ENCODE measurements at regions not wholly inside any gene's neighbourhood (a gene's known extent, or its start where the extent isn't known, plus 50 kb on each side); places are given as distances from the start of the nearest gene placed in this dataset.

GRCh38 chr6:106735136-106735633, 105.8 kb downstream of the QRSL1 start:
- Histone ChIP-seq H3K27me3 (replicated peaks; ENCODE audit: control insufficient read depth, insufficient read depth, low read length) (no peaks in the 10 kb centered on the region), H3K9me3 (0 out of 2 replicates have a peak, but pooled peaks cover 2% of the 10 kb centered on the region), H3K36me3 (ENCODE audit: control insufficient read depth, insufficient read depth, low read length) (no peaks in the 10 kb centered on the region; the same call in 1 of the 2 replicates), H3K4me1 (no peaks in the 10 kb centered on the region), H3K4me3 (ENCODE audit: low read depth, low read length) (no peak overlapping the region)
- Mint-ChIP-seq H3K27ac (ENCODE audit: unreplicated experiment) (no peak overlapping the region), H3K36me3 (ENCODE audit: insufficient read depth, unreplicated experiment) (no peaks in the 10 kb centered on the region), H3K4me3 (ENCODE audit: unreplicated experiment) (no peak overlapping the region), H3K27me3 (ENCODE audit: insufficient read depth, unreplicated experiment) (no peaks in the 10 kb centered on the region), H3K4me1 (ENCODE audit: low read depth, unreplicated experiment) (peaks cover 18% of the 10 kb centered on the region), H3K9me3 (ENCODE audit: unreplicated experiment) (peaks cover 8% of the 10 kb centered on the region)
- no peak for DNase-seq
- TF ChIP-seq, protein P1, sequence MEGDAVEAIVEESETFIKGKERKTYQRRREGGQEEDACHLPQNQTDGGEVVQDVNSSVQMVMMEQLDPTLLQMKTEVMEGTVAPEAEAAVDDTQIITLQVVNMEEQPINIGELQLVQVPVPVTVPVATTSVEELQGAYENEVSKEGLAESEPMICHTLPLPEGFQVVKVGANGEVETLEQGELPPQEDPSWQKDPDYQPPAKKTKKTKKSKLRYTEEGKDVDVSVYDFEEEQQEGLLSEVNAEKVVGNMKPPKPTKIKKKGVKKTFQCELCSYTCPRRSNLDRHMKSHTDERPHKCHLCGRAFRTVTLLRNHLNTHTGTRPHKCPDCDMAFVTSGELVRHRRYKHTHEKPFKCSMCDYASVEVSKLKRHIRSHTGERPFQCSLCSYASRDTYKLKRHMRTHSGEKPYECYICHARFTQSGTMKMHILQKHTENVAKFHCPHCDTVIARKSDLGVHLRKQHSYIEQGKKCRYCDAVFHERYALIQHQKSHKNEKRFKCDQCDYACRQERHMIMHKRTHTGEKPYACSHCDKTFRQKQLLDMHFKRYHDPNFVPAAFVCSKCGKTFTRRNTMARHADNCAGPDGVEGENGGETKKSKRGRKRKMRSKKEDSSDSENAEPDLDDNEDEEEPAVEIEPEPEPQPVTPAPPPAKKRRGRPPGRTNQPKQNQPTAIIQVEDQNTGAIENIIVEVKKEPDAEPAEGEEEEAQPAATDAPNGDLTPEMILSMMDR (IDR thresholded peaks at IDR 0.05; ENCODE audit: insufficient read depth in 1 of 2, low read depth in 1 of 2, low read length in 1 of 2, severe bottlenecking in 1 of 2, unreplicated experiment in 1 of 2): no peak
- ChIA-PET POLR2A (no interaction called here), CTCF (no interaction called here)
- intact Hi-C loops (cut with micrococcal nuclease; ENCODE audit: unreplicated experiment): no loop called here
- no TSS peak for BruUV-seq (replicated peaks)

DNA sequence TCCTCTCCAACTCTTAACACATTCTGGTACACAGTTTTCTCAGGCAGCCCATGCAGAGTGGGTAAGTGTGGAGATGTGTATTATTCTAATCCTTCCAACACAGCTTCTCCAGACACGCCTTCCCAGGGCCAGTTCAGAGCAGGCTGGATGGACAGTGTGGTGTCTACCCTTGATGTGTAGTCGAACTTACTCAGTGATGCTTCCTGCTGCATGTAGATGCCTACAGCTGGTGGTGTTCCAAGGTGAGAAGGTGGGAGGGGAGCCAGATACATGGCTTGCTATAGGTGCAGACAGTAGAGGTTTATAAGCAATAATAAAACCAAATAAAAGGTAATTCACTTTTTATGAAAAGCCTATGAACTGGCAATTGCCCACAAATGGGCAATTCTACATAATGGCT, 104.0 kb downstream of the QRSL1 start:
- Mint-ChIP-seq H3K4me3 (ENCODE audit: unreplicated experiment) (no peak overlapping the region), H3K27me3 (ENCODE audit: insufficient read depth, unreplicated experiment) (no peaks in the 10 kb centered on the region), H3K9me3 (ENCODE audit: unreplicated experiment) (no peaks in the 10 kb centered on the region), H3K27ac (ENCODE audit: unreplicated experiment) (no peak overlapping the region), H3K4me1 (ENCODE audit: low read depth, unreplicated experiment) (peaks cover 13% of the 10 kb centered on the region), H3K36me3 (ENCODE audit: insufficient read depth, unreplicated experiment) (no peaks in the 10 kb centered on the region)
- Histone ChIP-seq H3K36me3 (ENCODE audit: control insufficient read depth, insufficient read depth, low read length) (no peaks in the 10 kb centered on the region; the same call in 1 of the 2 replicates), H3K4me1 (no peaks in the 10 kb centered on the region), H3K27me3 (replicated peaks; ENCODE audit: control insufficient read depth, insufficient read depth, low read length) (no peaks in the 10 kb centered on the region), H3K4me3 (ENCODE audit: low read depth, low read length) (no peak overlapping the region), H3K9me3 (0 out of 2 replicates have a peak, but pooled peaks cover 2% of the 10 kb centered on the region)
- ChIA-PET CTCF (no interaction called here), POLR2A (no interaction called here)
- no TSS peak for BruUV-seq (replicated peaks)
- TF ChIP-seq, protein P1 (IDR thresholded peaks at IDR 0.05; ENCODE audit: insufficient read depth in 1 of 2, low read depth in 1 of 2, low read length in 1 of 2, severe bottlenecking in 1 of 2, unreplicated experiment in 1 of 2): no peak
- intact Hi-C loops (cut with micrococcal nuclease; ENCODE audit: unreplicated experiment): no loop called here
- DNase-seq: no peak

- no peak overlapping the region for H3K4me3 ChIP-seq (ENCODE audit: low read depth, low read length)
- H3K4me1 ChIP-seq: no peaks in the 10 kb centered on the region
- BruUV-seq (replicated peaks): no TSS peak
- 0 out of 2 replicates have a peak, but pooled peaks cover 2% of the 10 kb centered on the region for H3K9me3 ChIP-seq
- H3K36me3 Mint-ChIP-seq (ENCODE audit: insufficient read depth, unreplicated experiment): no peaks in the 10 kb centered on the region
- ChIA-PET POLR2A (no interaction called here), CTCF (no interaction called here)
- H3K4me1 Mint-ChIP-seq (ENCODE audit: low read depth, unreplicated experiment): peaks cover 10% of the 10 kb centered on the region
- intact Hi-C loops (cut with micrococcal nuclease; ENCODE audit: unreplicated experiment): no loop called here
- no peak overlapping the region for H3K27ac Mint-ChIP-seq (ENCODE audit: unreplicated experiment)
- H3K9me3 Mint-ChIP-seq (ENCODE audit: unreplicated experiment): no peaks in the 10 kb centered on the region
- H3K4me3 Mint-ChIP-seq (ENCODE audit: unreplicated experiment): no peak overlapping the region
- no peak for DNase-seq
- TF ChIP-seq, protein P1 (IDR thresholded peaks at IDR 0.05; ENCODE audit: insufficient read depth in 1 of 2, low read depth in 1 of 2, low read length in 1 of 2, severe bottlenecking in 1 of 2, unreplicated experiment in 1 of 2): no peak
- no peaks in the 10 kb centered on the region for H3K27me3 Mint-ChIP-seq (ENCODE audit: insufficient read depth, unreplicated experiment)
- no peaks in the 10 kb centered on the region; the same call in 1 of the 2 replicates for H3K36me3 ChIP-seq (ENCODE audit: control insufficient read depth, insufficient read depth, low read length)
- no peaks in the 10 kb centered on the region for H3K27me3 ChIP-seq (replicated peaks; ENCODE audit: control insufficient read depth, insufficient read depth, low read length)
These were observed 103.1 kb downstream of the QRSL1 start for GRCh38 chr6:106732376-106732940.

Measured in Caco-2 (cell line).